K562 (cell line): ENCODE measurements at regions not wholly inside any gene's neighbourhood (a gene's known extent, or its start where the extent isn't known, plus 50 kb on each side); places are given as distances from the start of the nearest gene placed in this dataset.
"Not testable (repeated sequence)": the region's sequence is repeated elsewhere in the genome, so short reads cannot be mapped to it uniquely, and the experiment has no call there.

Experiments used
- ATAC-seq: fragments of 200-7000 bp; cut with Tn5 transposase; 3 replicates; pipeline ENCODE4 v1.9.1; 2020; ENCODE audit warnings: moderate library complexity
- BruUV-seq: library from RNA; stranded (reverse); fragments of 400-500 nt; replicated peaks from 2 replicates; lab custom pipeline; 2021; lab: Mats Ljungman, UMichigan
- CTCF ChIA-PET: fragments of 300-600 bp; formaldehyde crosslinking; extraction: SDS; loops from one replicate; lab custom pipeline; 2021; ENCODE audit warnings: low intra/inter-chr PET ratio; lab: Yijun Ruan, JAX
- POLR2A ChIA-PET: fragments of 300-600, 350-650 bp; sonication (Branson Sonifier 250); formaldehyde crosslinking; extraction: SDS; loops from one replicate; lab custom pipeline; 2021; ENCODE audit warnings: antibody characterized with exemption, inconsistent platforms; lab: Yijun Ruan, JAX
- DNase-seq, 4 experiments: peaks; one replicate each; pipeline versions ENCODE4 v3.0.0 to v3.0.0-alpha.2; 2011 to 2018; ENCODE audit warnings: low spot score in 3 of 4, mixed read lengths in 3 of 4; ENCODE audit errors: extremely low read depth in 1 of 4
- FAIRE-seq: peaks from 2 replicates; lab custom pipeline; 2011; peaks lifted over from hg19 to GRCh38; lab: Jason Lieb, UNC
- H2AFZ ChIP-seq: 2 replicates; pipeline ENCODE4 v1.6.0; 2011; ENCODE audit warnings: low read depth, low read length, control low read depth, inconsistent platforms
- H3K27ac ChIP-seq: fragments of 200-600 bp; 3 replicates; pipeline ENCODE4 v1.8.0; 2011; ENCODE audit warnings: low read depth, mild to moderate bottlenecking, control low read depth, inconsistent platforms, low read length, moderate library complexity, mixed read lengths; ENCODE audit errors: extremely low read depth
- H3K27me3 ChIP-seq, 2 experiments: fragments of 300-600 bp in 1 of 2; 2 replicates in 1 of 2; 3 replicates in 1 of 2; pipeline versions ENCODE4 v1.6.0 to v1.8.0; 2011; ENCODE audit warnings: inconsistent platforms in 2 of 2, low read length in 2 of 2, mild to moderate bottlenecking in 1 of 2, mixed read lengths in 1 of 2, moderate library complexity in 1 of 2; ENCODE audit not compliant: control insufficient read depth in 2 of 2, insufficient read depth in 2 of 2
- H3K36me3 ChIP-seq: fragments of 300-600 bp; 3 replicates; pipeline ENCODE4 v1.8.0; 2011; ENCODE audit warnings: mild to moderate bottlenecking, low read length, inconsistent platforms; ENCODE audit not compliant: control insufficient read depth, insufficient read depth
- H3K4me1 ChIP-seq, 2 experiments: fragments of 200-600 bp in 1 of 2; replicated peaks in 1 of 2; 2 replicates in 1 of 2; 3 replicates in 1 of 2; pipeline versions ENCODE4 v1.5.1 to v1.8.0; 2011; ENCODE audit warnings: inconsistent platforms in 2 of 2, low read length in 2 of 2, mild to moderate bottlenecking in 1 of 2, mixed read lengths in 1 of 2, moderate library complexity in 1 of 2; ENCODE audit not compliant: control insufficient read depth in 2 of 2, insufficient read depth in 2 of 2
- H3K4me2 ChIP-seq: 2 replicates; pipeline ENCODE4 v1.6.1; 2011; ENCODE audit warnings: low read length, control low read depth, inconsistent platforms, mixed read lengths; ENCODE audit not compliant: insufficient read depth
- H3K4me3 ChIP-seq: fragments of 200-600 bp; sonication (generic), shearing (Covaris generic); 2 replicates; pipeline ENCODE4 v1.5.1; 2016; ENCODE audit warnings: control low read depth, inconsistent platforms
- H3K79me2 ChIP-seq: fragments of 200-600 bp; 3 replicates; pipeline ENCODE4 v1.8.0; 2011; ENCODE audit warnings: low read length, inconsistent platforms; ENCODE audit not compliant: control insufficient read depth, insufficient read depth
- H3K9ac ChIP-seq, 2 experiments: 2 replicates each; pipeline versions ENCODE4 v1.6.0 to v1.6.1; 2011; ENCODE audit warnings: low read depth in 2 of 2, low read length in 2 of 2, control low read depth in 1 of 2, inconsistent platforms in 1 of 2, mild to moderate bottlenecking in 1 of 2, mixed read lengths in 1 of 2; ENCODE audit not compliant: insufficient read depth in 1 of 2
- H3K9me1 ChIP-seq: one replicate; pipeline ENCODE4 v1.6.0; 2011; ENCODE audit warnings: inconsistent platforms, mild to moderate bottlenecking, low read length, moderate library complexity; ENCODE audit not compliant: control insufficient read depth, insufficient read depth
- H3K9me3 ChIP-seq: replicated peaks from 2 replicates; pipeline ENCODE4 v1.5.1; 2011; ENCODE audit warnings: low read depth, low read length, inconsistent platforms; ENCODE audit not compliant: control insufficient read depth, insufficient read depth
- H4K20me1 ChIP-seq: replicated peaks from 2 replicates; pipeline ENCODE4 v1.6.1; 2011; ENCODE audit warnings: low read length, inconsistent platforms, mixed read lengths; ENCODE audit not compliant: control insufficient read depth, insufficient read depth
- L3MBTL2 ChIP-seq: fragments of 450-650 bp; IDR thresholded peaks from 2 replicates; pipeline ENCODE4 v1.6.1; 2016; ENCODE audit warnings: mild to moderate bottlenecking, moderate library complexity
- RAD51 ChIP-seq: fragments of 450-650 bp; IDR thresholded peaks from 2 replicates; pipeline ENCODE4 v1.7.1; 2016; ENCODE audit warnings: low read depth, mild to moderate bottlenecking, borderline replicate concordance
- RBFOX2 ChIP-seq: fragments of 200-400 bp; formaldehyde crosslinking; IDR thresholded peaks from 2 replicates; pipeline ENCODE4 v1.6.1; 2017; ENCODE audit warnings: low read depth, mild to moderate bottlenecking, low read length, moderate library complexity
- TOE1 ChIP-seq, 2 experiments: fragments of 450-650 bp in 1 of 2; sonication (generic) in 1 of 2; formaldehyde crosslinking in 1 of 2; IDR thresholded peaks; 2 replicates each; pipeline versions ENCODE4 v1.7.1 to v1.8.0; 2016 to 2022; ENCODE audit warnings: borderline replicate concordance in 2 of 2, mild to moderate bottlenecking in 2 of 2, antibody characterized with exemption in 1 of 2, inconsistent platforms in 1 of 2, low read depth in 1 of 2, missing genetic modification reagents in 1 of 2, moderate library complexity in 1 of 2
- ZNF589 ChIP-seq: fragments of 200-800 bp; sonication (Bioruptor generic); IDR thresholded peaks from 2 replicates; pipeline ENCODE4 v1.6.1; 2016; ENCODE audit warnings: low read depth, missing genetic modification characterization, missing compliant biosample characterization
- WGBS: fragments of 100-300 bp; shearing (Covaris generic); methylation state at CpG from one replicate; pipeline ENCODE4 v1.1.6; 2016; ENCODE audit warnings: low coverage, mixed read lengths; ENCODE audit not compliant: insufficient coverage; ENCODE audit errors: missing lambda C conversion rate; 5-methylcytosine and 5-hydroxymethylcytosine counted together
- in situ Hi-C: fragments of 300-500 bp; cut with MboI; formaldehyde crosslinking; loops from 4 replicates; pipeline ENCODE4 v1.15.0; 2018; ENCODE audit warnings: inconsistent platforms, mixed read lengths
- intact Hi-C: fragments of 100-400 bp; cut with micrococcal nuclease; formaldehyde crosslinking; loops from 2 replicates; pipeline ENCODE4 v1.14.2; 2022
- TF ChIP-seq, protein P1 (sequence below): fragments of 450-650 bp; IDR thresholded peaks from 2 replicates; pipeline ENCODE4 v1.6.1; 2016; ENCODE audit warnings: mild to moderate bottlenecking, moderate library complexity
- TF ChIP-seq, protein P2 (sequence below): fragments of 450-650 bp; formaldehyde crosslinking; IDR thresholded peaks from 2 replicates; pipeline ENCODE4 v1.4.0; 2020; ENCODE audit warnings: mild to moderate bottlenecking, mixed read lengths
- TF ChIP-seq, protein P3 (sequence below): sonication (generic); formaldehyde crosslinking; IDR thresholded peaks from 2 replicates; pipeline ENCODE4 v1.9.0; 2022; ENCODE audit warnings: mild to moderate bottlenecking, missing genetic modification reagents

DNA sequence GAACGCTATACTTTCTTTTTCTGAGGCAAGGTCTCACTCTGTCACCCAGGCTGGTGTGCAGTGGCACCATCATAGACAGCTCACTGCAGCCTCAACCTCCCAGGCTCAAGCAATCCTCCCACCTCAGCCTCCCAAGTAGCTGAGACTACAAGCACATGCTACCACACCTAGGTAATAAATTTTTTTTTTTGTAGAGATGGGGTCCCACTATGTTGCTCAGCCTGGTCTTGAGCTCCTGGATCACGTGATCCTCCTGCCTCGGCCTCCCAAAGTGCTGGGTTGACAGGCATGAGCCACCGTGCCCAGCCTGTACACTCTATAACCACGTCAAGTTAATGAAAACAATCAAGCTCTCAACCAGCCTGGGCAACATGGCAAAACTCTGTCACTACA lies 127.1 kb upstream of the VOPP1 start:
- H3K79me2 ChIP-seq; H3K4me2 ChIP-seq; H4K20me1 ChIP-seq; DNase-seq; H3K27me3 ChIP-seq; H3K36me3 ChIP-seq; H3K4me3 ChIP-seq; BruUV-seq; H3K9me3 ChIP-seq; POLR2A ChIA-PET; H3K9ac ChIP-seq; H3K27ac ChIP-seq; intact Hi-C loops; CTCF ChIA-PET; H3K9me1 ChIP-seq; H2AFZ ChIP-seq; ATAC-seq; FAIRE-seq; H3K4me1 ChIP-seq; in situ Hi-C loops; TF ChIP-seq TOE1 (CRISPR knock-in tag; IDR thresholded peaks at IDR 0.05; ENCODE audit: borderline replicate concordance, low read depth): not testable (repeated sequence)
- 24% methylated on average over 5 of the region's 5 CpGs for WGBS
- TF ChIP-seq, protein P1, sequence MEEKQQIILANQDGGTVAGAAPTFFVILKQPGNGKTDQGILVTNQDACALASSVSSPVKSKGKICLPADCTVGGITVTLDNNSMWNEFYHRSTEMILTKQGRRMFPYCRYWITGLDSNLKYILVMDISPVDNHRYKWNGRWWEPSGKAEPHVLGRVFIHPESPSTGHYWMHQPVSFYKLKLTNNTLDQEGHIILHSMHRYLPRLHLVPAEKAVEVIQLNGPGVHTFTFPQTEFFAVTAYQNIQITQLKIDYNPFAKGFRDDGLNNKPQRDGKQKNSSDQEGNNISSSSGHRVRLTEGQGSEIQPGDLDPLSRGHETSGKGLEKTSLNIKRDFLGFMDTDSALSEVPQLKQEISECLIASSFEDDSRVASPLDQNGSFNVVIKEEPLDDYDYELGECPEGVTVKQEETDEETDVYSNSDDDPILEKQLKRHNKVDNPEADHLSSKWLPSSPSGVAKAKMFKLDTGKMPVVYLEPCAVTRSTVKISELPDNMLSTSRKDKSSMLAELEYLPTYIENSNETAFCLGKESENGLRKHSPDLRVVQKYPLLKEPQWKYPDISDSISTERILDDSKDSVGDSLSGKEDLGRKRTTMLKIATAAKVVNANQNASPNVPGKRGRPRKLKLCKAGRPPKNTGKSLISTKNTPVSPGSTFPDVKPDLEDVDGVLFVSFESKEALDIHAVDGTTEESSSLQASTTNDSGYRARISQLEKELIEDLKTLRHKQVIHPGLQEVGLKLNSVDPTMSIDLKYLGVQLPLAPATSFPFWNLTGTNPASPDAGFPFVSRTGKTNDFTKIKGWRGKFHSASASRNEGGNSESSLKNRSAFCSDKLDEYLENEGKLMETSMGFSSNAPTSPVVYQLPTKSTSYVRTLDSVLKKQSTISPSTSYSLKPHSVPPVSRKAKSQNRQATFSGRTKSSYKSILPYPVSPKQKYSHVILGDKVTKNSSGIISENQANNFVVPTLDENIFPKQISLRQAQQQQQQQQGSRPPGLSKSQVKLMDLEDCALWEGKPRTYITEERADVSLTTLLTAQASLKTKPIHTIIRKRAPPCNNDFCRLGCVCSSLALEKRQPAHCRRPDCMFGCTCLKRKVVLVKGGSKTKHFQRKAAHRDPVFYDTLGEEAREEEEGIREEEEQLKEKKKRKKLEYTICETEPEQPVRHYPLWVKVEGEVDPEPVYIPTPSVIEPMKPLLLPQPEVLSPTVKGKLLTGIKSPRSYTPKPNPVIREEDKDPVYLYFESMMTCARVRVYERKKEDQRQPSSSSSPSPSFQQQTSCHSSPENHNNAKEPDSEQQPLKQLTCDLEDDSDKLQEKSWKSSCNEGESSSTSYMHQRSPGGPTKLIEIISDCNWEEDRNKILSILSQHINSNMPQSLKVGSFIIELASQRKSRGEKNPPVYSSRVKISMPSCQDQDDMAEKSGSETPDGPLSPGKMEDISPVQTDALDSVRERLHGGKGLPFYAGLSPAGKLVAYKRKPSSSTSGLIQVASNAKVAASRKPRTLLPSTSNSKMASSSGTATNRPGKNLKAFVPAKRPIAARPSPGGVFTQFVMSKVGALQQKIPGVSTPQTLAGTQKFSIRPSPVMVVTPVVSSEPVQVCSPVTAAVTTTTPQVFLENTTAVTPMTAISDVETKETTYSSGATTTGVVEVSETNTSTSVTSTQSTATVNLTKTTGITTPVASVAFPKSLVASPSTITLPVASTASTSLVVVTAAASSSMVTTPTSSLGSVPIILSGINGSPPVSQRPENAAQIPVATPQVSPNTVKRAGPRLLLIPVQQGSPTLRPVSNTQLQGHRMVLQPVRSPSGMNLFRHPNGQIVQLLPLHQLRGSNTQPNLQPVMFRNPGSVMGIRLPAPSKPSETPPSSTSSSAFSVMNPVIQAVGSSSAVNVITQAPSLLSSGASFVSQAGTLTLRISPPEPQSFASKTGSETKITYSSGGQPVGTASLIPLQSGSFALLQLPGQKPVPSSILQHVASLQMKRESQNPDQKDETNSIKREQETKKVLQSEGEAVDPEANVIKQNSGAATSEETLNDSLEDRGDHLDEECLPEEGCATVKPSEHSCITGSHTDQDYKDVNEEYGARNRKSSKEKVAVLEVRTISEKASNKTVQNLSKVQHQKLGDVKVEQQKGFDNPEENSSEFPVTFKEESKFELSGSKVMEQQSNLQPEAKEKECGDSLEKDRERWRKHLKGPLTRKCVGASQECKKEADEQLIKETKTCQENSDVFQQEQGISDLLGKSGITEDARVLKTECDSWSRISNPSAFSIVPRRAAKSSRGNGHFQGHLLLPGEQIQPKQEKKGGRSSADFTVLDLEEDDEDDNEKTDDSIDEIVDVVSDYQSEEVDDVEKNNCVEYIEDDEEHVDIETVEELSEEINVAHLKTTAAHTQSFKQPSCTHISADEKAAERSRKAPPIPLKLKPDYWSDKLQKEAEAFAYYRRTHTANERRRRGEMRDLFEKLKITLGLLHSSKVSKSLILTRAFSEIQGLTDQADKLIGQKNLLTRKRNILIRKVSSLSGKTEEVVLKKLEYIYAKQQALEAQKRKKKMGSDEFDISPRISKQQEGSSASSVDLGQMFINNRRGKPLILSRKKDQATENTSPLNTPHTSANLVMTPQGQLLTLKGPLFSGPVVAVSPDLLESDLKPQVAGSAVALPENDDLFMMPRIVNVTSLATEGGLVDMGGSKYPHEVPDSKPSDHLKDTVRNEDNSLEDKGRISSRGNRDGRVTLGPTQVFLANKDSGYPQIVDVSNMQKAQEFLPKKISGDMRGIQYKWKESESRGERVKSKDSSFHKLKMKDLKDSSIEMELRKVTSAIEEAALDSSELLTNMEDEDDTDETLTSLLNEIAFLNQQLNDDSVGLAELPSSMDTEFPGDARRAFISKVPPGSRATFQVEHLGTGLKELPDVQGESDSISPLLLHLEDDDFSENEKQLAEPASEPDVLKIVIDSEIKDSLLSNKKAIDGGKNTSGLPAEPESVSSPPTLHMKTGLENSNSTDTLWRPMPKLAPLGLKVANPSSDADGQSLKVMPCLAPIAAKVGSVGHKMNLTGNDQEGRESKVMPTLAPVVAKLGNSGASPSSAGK = 0 out of 2 replicates have a peak, but pooled peaks have one; percentile 21
- TF ChIP-seq, protein P2, sequence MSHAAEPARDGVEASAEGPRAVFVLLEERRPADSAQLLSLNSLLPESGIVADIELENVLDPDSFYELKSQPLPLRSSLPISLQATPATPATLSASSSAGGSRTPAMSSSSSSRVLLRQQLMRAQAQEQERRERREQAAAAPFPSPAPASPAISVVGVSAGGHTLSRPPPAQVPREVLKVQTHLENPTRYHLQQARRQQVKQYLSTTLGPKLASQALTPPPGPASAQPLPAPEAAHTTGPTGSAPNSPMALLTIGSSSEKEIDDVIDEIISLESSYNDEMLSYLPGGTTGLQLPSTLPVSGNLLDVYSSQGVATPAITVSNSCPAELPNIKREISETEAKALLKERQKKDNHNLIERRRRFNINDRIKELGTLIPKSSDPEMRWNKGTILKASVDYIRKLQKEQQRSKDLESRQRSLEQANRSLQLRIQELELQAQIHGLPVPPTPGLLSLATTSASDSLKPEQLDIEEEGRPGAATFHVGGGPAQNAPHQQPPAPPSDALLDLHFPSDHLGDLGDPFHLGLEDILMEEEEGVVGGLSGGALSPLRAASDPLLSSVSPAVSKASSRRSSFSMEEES (CRISPR knock-in tag) = peak; percentile 72
- TF ChIP-seq L3MBTL2 (peak; percentile 24), RAD51 (peak; percentile 24; the same call in 1 of the 2 replicates), TOE1 (IDR thresholded peaks at IDR 0.05; ENCODE audit: borderline replicate concordance) (peak; percentile 38; the same call in 1 of the 2 replicates), RBFOX2 (0 out of 2 replicates have a peak, but pooled peaks have one; percentile 26), ZNF589 (CRISPR knock-in tag) (peak; percentile 71; the same call in 1 of the 2 replicates)
- TF ChIP-seq, protein P3, sequence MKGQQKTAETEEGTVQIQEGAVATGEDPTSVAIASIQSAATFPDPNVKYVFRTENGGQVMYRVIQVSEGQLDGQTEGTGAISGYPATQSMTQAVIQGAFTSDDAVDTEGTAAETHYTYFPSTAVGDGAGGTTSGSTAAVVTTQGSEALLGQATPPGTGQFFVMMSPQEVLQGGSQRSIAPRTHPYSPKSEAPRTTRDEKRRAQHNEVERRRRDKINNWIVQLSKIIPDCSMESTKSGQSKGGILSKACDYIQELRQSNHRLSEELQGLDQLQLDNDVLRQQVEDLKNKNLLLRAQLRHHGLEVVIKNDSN (CRISPR knock-in tag) = peak; percentile 56
